GM20000 (cell line): ENCODE measurements at regions not wholly inside any gene's neighbourhood (a gene's known extent, or its start where the extent isn't known, plus 50 kb on each side); places are given as distances from the start of the nearest gene placed in this dataset.

ENCODE experiments used
- DNase-seq: peaks from one replicate; pipeline ENCODE4 v3.0.0; 2012; ENCODE audit warnings: low spot score
- CTCF ChIP-seq: IDR thresholded peaks from 2 replicates; pipeline ENCODE4 v1.5.1; 2012; ENCODE audit warnings: mild to moderate bottlenecking, control low read depth; ENCODE audit errors: extremely low read depth, missing control alignments

- no peak for DNase-seq
- TF ChIP-seq CTCF = no peak
These were observed 645.8 kb upstream of the NR2F2 start for GRCh38 chr15:95684693-95685115.

- DNase-seq = no peak
- TF ChIP-seq CTCF = no peak
These were observed 643.4 kb upstream of the NR2F2 start for GRCh38 chr15:95687061-95687460.

GRCh38 chr15:95687686-95688085 is 642.8 kb upstream of the NR2F2 start:
- no peak for DNase-seq
- no peak for TF ChIP-seq CTCF

GRCh38 chr15:95690631-95691340 is 639.7 kb upstream of the NR2F2 start:
- DNase-seq = peak; percentile 6
- TF ChIP-seq CTCF = no peak

GRCh38 chr15:95693917-95694316 is 636.6 kb upstream of the NR2F2 start:
- no peak for DNase-seq
- no peak for TF ChIP-seq CTCF

GRCh38 chr15:95698230-95698629 is 632.3 kb upstream of the NR2F2 start:
- DNase-seq = no peak
- no peak for TF ChIP-seq CTCF

- DNase-seq = no peak
- no peak for TF ChIP-seq CTCF
These were observed 631.5 kb upstream of the NR2F2 start for GRCh38 chr15:95698951-95699350.
